Omental fat pad (tissue), 3 donors: ENCODE measurements at regions not wholly inside any gene's neighbourhood (a gene's known extent, or its start where the extent isn't known, plus 50 kb on each side); places are given as distances from the start of the nearest gene placed in this dataset.

ENCODE experiments used
- ATAC-seq: fragments of 150-250 bp; one replicate; pipeline ENCODE4 v1.9.1; 2016; ENCODE audit warnings: mild to moderate bottlenecking, moderate library complexity; ENCODE audit not compliant: low FRiP score
- DNase-seq: peaks from one replicate; pipeline ENCODE4 v3.0.0-alpha.2; 2019; ENCODE audit warnings: low spot score
- TF ChIP-seq, protein P1 (sequence below), 3 donors: fragments of 450-650 bp; IDR thresholded peaks; one replicate each; pipeline ENCODE4 v1.5.1; 2016 to 2017; ENCODE audit warnings: antibody characterized with exemption in 3 of 3, mild to moderate bottlenecking in 3 of 3, moderate library complexity in 2 of 3

DNA sequence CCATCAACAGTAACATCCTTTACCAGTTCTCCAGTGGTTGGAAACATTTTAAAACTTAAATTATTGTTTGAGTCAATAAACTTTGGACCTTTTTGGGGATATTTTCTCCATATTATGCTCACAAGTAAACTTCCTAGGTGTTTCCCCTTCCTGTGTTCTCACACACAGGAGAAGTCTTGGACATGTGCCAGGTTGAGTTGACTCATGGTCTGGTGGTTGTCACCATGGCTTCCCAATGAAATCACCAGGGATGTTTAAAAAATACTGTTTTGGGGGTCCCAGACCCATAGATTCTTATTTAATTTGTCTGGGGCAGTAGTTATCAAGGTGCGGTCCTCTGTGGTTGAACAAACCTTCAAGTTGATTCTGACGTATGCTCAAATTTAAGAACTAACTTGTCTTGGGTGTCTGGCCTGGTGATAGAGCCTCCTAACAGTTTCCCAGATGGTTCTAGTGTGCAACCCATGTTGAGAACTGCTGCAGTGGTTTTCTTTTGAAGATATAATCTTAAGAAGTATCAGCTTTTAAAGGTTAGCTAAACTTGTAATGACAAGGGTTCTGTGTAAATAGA is 291.8 kb downstream of the EDEM1 start:
- DNase-seq (no peak), ATAC-seq (no peak)
- TF ChIP-seq, protein P1, sequence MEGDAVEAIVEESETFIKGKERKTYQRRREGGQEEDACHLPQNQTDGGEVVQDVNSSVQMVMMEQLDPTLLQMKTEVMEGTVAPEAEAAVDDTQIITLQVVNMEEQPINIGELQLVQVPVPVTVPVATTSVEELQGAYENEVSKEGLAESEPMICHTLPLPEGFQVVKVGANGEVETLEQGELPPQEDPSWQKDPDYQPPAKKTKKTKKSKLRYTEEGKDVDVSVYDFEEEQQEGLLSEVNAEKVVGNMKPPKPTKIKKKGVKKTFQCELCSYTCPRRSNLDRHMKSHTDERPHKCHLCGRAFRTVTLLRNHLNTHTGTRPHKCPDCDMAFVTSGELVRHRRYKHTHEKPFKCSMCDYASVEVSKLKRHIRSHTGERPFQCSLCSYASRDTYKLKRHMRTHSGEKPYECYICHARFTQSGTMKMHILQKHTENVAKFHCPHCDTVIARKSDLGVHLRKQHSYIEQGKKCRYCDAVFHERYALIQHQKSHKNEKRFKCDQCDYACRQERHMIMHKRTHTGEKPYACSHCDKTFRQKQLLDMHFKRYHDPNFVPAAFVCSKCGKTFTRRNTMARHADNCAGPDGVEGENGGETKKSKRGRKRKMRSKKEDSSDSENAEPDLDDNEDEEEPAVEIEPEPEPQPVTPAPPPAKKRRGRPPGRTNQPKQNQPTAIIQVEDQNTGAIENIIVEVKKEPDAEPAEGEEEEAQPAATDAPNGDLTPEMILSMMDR (IDR thresholded peaks at IDR 0.05) = no peak

DNA sequence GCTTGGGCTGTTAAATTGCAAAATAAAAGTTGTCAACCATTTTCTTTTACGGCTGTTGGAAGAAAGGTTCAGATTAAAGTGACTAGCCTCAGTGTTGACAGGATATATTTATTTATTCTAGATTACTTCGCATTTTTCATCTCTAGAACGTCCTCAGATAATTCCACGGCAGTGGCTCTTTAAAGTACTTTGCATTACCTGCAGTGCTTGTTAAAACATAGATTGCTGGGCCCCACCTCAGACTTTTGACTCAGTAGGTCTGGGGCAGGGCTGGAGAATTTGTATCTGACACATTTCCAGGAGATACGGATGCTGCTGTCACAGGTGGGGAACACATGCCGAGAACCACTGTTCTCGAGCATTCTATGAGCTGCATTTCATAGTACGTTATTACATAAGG is 292.7 kb downstream of the EDEM1 start:
- DNase-seq = no peak
- no peak for ATAC-seq
- TF ChIP-seq, protein P1 (IDR thresholded peaks at IDR 0.05) = no peak

DNA sequence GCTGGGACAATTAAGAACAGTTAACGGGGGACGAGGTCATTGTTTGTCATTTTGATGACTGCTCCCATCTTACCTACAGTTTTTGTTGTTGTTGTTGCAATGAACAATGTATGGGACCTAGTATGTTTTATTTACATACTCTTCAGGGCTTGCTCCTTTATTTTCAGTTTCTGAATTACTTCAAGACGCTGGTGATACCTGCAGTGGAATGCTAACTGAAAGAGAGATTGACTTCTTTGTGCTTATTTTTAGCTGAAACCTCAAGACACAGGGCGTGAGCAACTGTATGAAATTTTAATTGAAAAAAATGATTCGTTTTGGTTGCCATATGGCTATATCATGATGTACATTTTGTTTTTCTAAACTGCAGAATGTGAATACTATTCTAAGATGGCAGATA is 297.9 kb downstream of the EDEM1 start:
- TF ChIP-seq, protein P1 (IDR thresholded peaks at IDR 0.05) = no peak
- ATAC-seq (no peak), DNase-seq (no peak)

DNA sequence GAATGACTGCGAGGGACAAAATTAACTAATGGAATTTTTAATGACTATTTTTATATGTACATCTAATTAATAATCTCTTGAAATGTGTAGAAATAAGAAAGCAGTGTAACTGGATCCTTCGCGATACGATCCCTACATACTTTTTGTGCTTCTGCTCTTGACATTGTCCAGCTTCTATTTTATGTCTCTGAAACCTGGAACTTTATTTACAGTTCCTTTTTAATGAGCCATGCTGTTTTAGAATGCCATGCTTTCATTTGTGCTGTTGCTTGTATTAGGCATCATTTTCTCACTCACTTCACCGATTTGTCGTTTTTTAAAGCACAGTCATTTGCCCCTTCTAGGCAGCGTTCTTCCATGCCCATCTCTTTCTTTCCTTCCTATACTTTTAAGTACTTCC is 301.3 kb downstream of the EDEM1 start:
- TF ChIP-seq, protein P1 (IDR thresholded peaks at IDR 0.05) = no peak
- no peak for DNase-seq
- ATAC-seq = no peak

DNA sequence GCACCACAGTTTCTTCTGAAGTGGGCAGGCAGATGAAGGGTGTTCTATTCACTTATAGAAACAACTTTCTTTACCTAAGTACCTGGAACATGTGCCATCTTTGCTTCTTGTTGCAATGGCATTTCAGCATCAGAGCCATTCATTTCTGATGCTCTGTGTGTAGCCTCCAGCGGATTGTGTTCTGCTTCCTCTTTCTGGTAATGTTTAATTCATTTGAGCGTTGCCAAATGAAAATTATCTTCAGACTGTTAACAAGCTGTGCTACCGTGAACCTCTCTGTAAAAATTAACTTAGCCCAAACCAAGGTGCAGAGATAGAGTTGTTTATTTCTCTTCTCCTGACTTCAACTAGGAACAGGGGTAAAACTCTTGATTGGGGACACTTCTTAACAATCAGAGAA is 302.0 kb downstream of the EDEM1 start:
- DNase-seq = no peak
- TF ChIP-seq, protein P1 (IDR thresholded peaks at IDR 0.05) = no peak
- no peak for ATAC-seq

DNA sequence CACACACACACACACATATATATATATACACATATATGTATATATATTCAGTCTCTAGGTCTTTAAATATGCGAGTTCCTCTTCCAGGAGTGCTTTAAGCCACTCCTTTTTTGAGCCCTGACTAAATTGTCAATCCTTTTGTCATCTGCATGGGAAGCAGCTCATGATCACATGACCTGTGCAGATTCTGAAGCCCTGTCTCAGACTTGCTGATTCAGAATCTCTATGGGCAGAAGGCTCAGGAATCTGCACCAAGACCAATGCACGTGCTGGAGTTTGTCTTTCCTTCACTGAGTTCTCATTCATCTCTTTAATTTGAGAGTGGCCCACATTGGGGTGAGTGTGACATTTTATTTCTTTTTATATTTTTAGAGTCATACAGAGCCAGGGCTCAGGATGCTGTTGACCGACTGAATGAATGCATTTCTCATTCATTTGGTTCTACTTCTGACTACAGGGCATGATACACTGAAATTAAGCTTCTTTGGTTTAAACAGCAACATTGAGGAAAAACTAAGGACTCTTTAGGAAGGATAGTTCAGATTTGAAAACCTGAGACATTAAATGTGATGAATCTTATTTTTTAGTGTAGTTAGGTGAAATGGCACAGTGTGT is 307.5 kb downstream of the EDEM1 start:
- ATAC-seq (no peak), DNase-seq (no peak)
- TF ChIP-seq, protein P1 (IDR thresholded peaks at IDR 0.05) = no peak

DNA sequence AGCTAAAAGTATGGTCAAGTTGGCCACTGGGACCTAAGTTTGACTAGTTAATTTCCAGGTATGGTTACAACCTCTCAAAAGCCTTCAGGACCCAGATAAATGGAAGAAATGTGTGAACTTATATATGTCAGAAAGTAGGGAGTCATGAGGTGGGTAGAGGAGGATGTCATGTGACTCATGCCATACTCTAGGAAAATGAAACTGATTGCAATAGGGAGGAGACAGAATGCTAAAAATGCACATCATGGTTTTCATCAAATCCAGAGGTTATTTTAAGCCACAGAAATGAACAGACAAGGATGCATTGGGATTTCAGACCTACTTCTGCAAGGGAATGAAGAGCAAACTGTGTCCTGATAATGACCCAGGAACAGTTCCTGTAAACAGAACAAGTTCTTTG is 310.0 kb downstream of the EDEM1 start:
- DNase-seq (no peak), ATAC-seq (no peak)
- TF ChIP-seq, protein P1 (IDR thresholded peaks at IDR 0.05) = no peak
